Neural progenitor cell (in vitro differentiated cells): ENCODE measurements at regions not wholly inside any gene's neighbourhood (a gene's known extent, or its start where the extent isn't known, plus 50 kb on each side); places are given as distances from the start of the nearest gene placed in this dataset.

Experiments used
- DNase-seq: peaks from one replicate; pipeline ENCODE4 v3.0.0-alpha.2; 2016; ENCODE audit warnings: low spot score
- H2AFZ ChIP-seq: fragments of 200-600 bp; sonication (generic); replicated peaks from 2 replicates; pipeline ENCODE4 v1.6.1; 2016; ENCODE audit warnings: antibody characterized with exemption
- H3F3A ChIP-seq: fragments of 200-600 bp; sonication (generic); 2 replicates; pipeline ENCODE4 v1.6.1; 2016; ENCODE audit warnings: antibody characterized with exemption, low read depth
- H3K27ac ChIP-seq: fragments of 200-600 bp; sonication (generic); 2 replicates; pipeline ENCODE4 v1.5.1; 2016; ENCODE audit warnings: mild to moderate bottlenecking
- H3K27me3 ChIP-seq: fragments of 200-600 bp; sonication (generic); 2 replicates; pipeline ENCODE4 v1.6.1; 2016; ENCODE audit warnings: mild to moderate bottlenecking, moderate library complexity
- H3K36me3 ChIP-seq: fragments of 200-600 bp; sonication (generic); 2 replicates; pipeline ENCODE4 v1.5.1; 2016
- H3K4me1 ChIP-seq: fragments of 200-600 bp; sonication (generic); 2 replicates; pipeline ENCODE4 v1.6.1; 2016; ENCODE audit warnings: mixed run types
- H3K4me2 ChIP-seq: fragments of 200-600 bp; sonication (generic); 2 replicates; pipeline ENCODE4 v1.6.1; 2016
- H3K4me3 ChIP-seq: fragments of 200-600 bp; sonication (generic); 2 replicates; pipeline ENCODE4 v1.5.1; 2016
- H3K79me2 ChIP-seq: fragments of 200-600 bp; sonication (generic); 2 replicates; pipeline ENCODE4 v1.6.1; 2016; ENCODE audit warnings: low read depth
- H3K9ac ChIP-seq: fragments of 200-600 bp; sonication (generic); 2 replicates; pipeline ENCODE4 v1.6.1; 2016
- H3K9me3 ChIP-seq: fragments of 200-600 bp; sonication (generic); 2 replicates; pipeline ENCODE4 v1.5.1; 2016; ENCODE audit warnings: low read depth
- H4K20me1 ChIP-seq: fragments of 200-600 bp; sonication (generic); 2 replicates; pipeline ENCODE4 v1.6.1; 2016; ENCODE audit warnings: low read depth
- H3K27ac Mint-ChIP-seq: 3 replicates; pipeline ENCODE4 v1.8.0; 2021; ENCODE audit warnings: mixed read lengths
- H3K27me3 Mint-ChIP-seq: 2 replicates; pipeline ENCODE4 v1.8.0; 2022; ENCODE audit warnings: low read depth, mild to moderate bottlenecking, inconsistent platforms, moderate library complexity, mixed read lengths; ENCODE audit not compliant: insufficient read depth
- H3K36me3 Mint-ChIP-seq: 3 replicates; pipeline ENCODE4 v1.8.0; 2021; ENCODE audit warnings: mixed read lengths
- H3K4me1 Mint-ChIP-seq: 3 replicates; pipeline ENCODE4 v1.8.0; 2021; ENCODE audit warnings: mixed read lengths
- H3K4me3 Mint-ChIP-seq: 3 replicates; pipeline ENCODE4 v1.8.0; 2021; ENCODE audit warnings: mild to moderate bottlenecking, moderate library complexity, mixed read lengths
- H3K9me3 Mint-ChIP-seq: 3 replicates; pipeline ENCODE4 v1.8.0; 2020; ENCODE audit warnings: mixed read lengths
- EZH2 ChIP-seq: fragments of 200-600 bp; sonication (generic); IDR thresholded peaks from 2 replicates; pipeline ENCODE4 v1.6.1; 2017; ENCODE audit warnings: antibody characterized with exemption, mild to moderate bottlenecking, moderate library complexity
- EZH2phosphoT487 ChIP-seq: fragments of 200-600 bp; sonication (generic); IDR thresholded peaks from 2 replicates; pipeline ENCODE4 v1.6.1; 2017; ENCODE audit warnings: antibody characterized with exemption
- TF ChIP-seq, protein P1 (sequence below): fragments of 200-600 bp; sonication (generic); IDR thresholded peaks from 2 replicates; pipeline ENCODE4 v1.5.1; 2017; ENCODE audit warnings: antibody characterized with exemption, mild to moderate bottlenecking

GRCh38 chr3:117441851-117442250 is 732.3 kb downstream of the TUSC7 start:
- Mint-ChIP-seq H3K27me3 (no peaks in the 10 kb centered on the region), H3K4me1 (no peaks in the 10 kb centered on the region), H3K9me3 (no peaks in the 10 kb centered on the region), H3K4me3 (no peak overlapping the region), H3K36me3 (no peaks in the 10 kb centered on the region), H3K27ac (no peak overlapping the region)
- H3K4me3 ChIP-seq, result no peak overlapping the region
- no peak overlapping the region for H2AFZ ChIP-seq
- no peak overlapping the region for H3K4me2 ChIP-seq
- H3K9me3 ChIP-seq, result no peaks in the 10 kb centered on the region
- no peak for DNase-seq
- H3K79me2 ChIP-seq, result no peaks in the 10 kb centered on the region
- H3K9ac ChIP-seq, result no peak overlapping the region
- H3K36me3 ChIP-seq, result no peaks in the 10 kb centered on the region
- no peaks in the 10 kb centered on the region for H3F3A ChIP-seq
- TF ChIP-seq, protein P1, sequence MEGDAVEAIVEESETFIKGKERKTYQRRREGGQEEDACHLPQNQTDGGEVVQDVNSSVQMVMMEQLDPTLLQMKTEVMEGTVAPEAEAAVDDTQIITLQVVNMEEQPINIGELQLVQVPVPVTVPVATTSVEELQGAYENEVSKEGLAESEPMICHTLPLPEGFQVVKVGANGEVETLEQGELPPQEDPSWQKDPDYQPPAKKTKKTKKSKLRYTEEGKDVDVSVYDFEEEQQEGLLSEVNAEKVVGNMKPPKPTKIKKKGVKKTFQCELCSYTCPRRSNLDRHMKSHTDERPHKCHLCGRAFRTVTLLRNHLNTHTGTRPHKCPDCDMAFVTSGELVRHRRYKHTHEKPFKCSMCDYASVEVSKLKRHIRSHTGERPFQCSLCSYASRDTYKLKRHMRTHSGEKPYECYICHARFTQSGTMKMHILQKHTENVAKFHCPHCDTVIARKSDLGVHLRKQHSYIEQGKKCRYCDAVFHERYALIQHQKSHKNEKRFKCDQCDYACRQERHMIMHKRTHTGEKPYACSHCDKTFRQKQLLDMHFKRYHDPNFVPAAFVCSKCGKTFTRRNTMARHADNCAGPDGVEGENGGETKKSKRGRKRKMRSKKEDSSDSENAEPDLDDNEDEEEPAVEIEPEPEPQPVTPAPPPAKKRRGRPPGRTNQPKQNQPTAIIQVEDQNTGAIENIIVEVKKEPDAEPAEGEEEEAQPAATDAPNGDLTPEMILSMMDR, result no peak
- TF ChIP-seq EZH2phosphoT487 (no peak), EZH2 (no peak)
- no peaks in the 10 kb centered on the region for H4K20me1 ChIP-seq
- peaks cover 9% of the 10 kb centered on the region for H3K4me1 ChIP-seq
- H3K27ac ChIP-seq, result no peak overlapping the region
- H3K27me3 ChIP-seq, result no peaks in the 10 kb centered on the region

DNA sequence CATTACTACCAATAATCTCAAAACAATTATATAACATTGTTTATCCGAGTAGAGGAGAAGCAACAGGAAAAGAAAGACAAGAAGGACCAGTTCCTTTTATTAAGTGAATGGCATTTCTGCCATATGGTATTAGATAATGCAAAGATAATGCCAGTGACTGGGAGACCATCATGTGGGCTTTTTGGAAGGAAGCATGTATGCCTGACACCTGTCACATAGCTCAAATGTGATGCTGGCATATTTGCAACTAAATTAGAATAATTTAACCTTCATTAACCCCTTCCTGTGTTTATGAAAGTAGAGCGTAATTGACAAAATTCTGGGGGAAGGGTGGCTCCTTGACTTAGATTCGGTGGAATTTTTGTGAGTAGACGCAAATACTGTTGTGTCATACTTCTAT is 733.0 kb downstream of the TUSC7 start:
- Histone ChIP-seq H3K27ac (no peak overlapping the region), H3K4me2 (no peak overlapping the region), H2AFZ (no peak overlapping the region), H3K4me3 (no peak overlapping the region), H3K4me1 (peaks cover 9% of the 10 kb centered on the region), H3K9ac (no peak overlapping the region), H3K27me3 (no peaks in the 10 kb centered on the region), H3K9me3 (no peaks in the 10 kb centered on the region), H3K36me3 (no peaks in the 10 kb centered on the region), H3F3A (no peaks in the 10 kb centered on the region), H4K20me1 (no peaks in the 10 kb centered on the region), H3K79me2 (no peaks in the 10 kb centered on the region)
- H3K27me3 Mint-ChIP-seq, result no peaks in the 10 kb centered on the region
- no peaks in the 10 kb centered on the region for H3K36me3 Mint-ChIP-seq
- TF ChIP-seq EZH2phosphoT487 (no peak), EZH2 (no peak)
- TF ChIP-seq, protein P1, result no peak
- H3K4me3 Mint-ChIP-seq, result no peak overlapping the region
- no peak for DNase-seq
- H3K4me1 Mint-ChIP-seq, result peaks cover 3% of the 10 kb centered on the region
- H3K27ac Mint-ChIP-seq, result no peak overlapping the region
- no peaks in the 10 kb centered on the region for H3K9me3 Mint-ChIP-seq

GRCh38 chr3:117443014-117443413 is 733.4 kb downstream of the TUSC7 start:
- Histone ChIP-seq H3K4me1 (peaks cover 9% of the 10 kb centered on the region), H3K9ac (no peak overlapping the region), H3F3A (no peaks in the 10 kb centered on the region), H4K20me1 (no peaks in the 10 kb centered on the region), H3K9me3 (no peaks in the 10 kb centered on the region), H3K27me3 (no peaks in the 10 kb centered on the region), H3K4me3 (no peak overlapping the region), H3K27ac (no peak overlapping the region), H3K79me2 (no peaks in the 10 kb centered on the region), H3K4me2 (no peak overlapping the region), H2AFZ (no peak overlapping the region), H3K36me3 (no peaks in the 10 kb centered on the region)
- Mint-ChIP-seq H3K36me3 (no peaks in the 10 kb centered on the region), H3K9me3 (no peaks in the 10 kb centered on the region), H3K4me3 (no peak overlapping the region), H3K27me3 (peaks cover 2% of the 10 kb centered on the region), H3K4me1 (peaks cover 3% of the 10 kb centered on the region), H3K27ac (no peak overlapping the region)
- no peak for TF ChIP-seq EZH2
- TF ChIP-seq, protein P1, result no peak
- no peak for TF ChIP-seq EZH2phosphoT487
- DNase-seq, result no peak
